ENCODE measurements at regions not wholly inside any gene's neighbourhood (a gene's known extent, or its start where the extent isn't known, plus 50 kb on each side); places are given as distances from the start of the nearest gene placed in this dataset.

DNA sequence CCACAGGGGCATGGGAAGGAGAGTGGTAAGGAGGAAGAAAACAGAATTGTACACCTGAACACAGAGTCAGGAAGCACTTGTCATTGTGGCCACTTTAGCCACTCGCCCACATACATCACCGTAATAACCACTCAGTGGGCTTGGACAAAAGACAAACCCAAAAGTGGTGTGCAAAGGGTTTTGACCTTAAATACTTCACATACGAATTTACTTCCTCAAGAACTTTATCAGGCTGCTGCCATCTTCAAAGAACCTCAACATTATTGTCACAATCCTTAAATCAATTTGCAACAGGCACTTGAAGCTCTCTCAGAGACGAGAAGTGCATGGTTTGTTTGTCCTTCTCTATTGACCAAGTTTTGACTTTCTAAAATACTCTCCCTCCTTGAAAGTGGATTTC lies 187.3 kb upstream of the EGLN3 start:
- no peak for DNase-seq (ENCODE audit: low read depth in 2 of 3, low spot score in 2 of 3)

- DNase-seq (ENCODE audit: low read depth in 2 of 3, low spot score in 2 of 3) = no peak
These were observed 186.3 kb upstream of the EGLN3 start for GRCh38 chr14:34137001-34137745.

DNA sequence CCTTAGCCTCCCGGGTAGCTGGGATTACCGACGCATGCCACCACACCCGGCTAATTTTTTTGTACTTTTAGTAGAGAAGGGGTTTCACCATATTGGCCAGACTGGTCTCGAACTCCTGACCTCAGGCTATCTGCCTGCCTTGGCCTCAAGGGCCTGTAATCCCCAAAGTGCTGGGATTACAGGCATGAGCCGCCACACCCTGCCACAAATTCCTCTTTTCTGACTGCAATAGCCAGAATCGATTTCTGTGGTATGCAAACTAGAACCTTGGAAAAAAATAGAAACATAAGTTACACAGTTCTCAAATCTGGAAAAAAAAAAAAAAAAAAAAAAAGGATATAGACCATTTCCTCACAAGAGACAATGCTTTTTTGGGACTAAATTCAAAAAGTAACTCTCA lies 184.6 kb upstream of the EGLN3 start:
- no peak for DNase-seq (ENCODE audit: low read depth in 2 of 3, low spot score in 2 of 3)

GRCh38 chr14:34134484-34134883 lies 183.6 kb upstream of the EGLN3 start:
- no peak for DNase-seq (ENCODE audit: low read depth in 2 of 3, low spot score in 2 of 3)

- no peak for DNase-seq (ENCODE audit: low read depth in 2 of 3, low spot score in 2 of 3)
These were observed 179.2 kb upstream of the EGLN3 start for GRCh38 chr14:34129927-34130552.

- no peak for DNase-seq (ENCODE audit: low read depth in 2 of 3, low spot score in 2 of 3)
These were observed 177.8 kb upstream of the EGLN3 start for GRCh38 chr14:34128665-34129064.

DNA sequence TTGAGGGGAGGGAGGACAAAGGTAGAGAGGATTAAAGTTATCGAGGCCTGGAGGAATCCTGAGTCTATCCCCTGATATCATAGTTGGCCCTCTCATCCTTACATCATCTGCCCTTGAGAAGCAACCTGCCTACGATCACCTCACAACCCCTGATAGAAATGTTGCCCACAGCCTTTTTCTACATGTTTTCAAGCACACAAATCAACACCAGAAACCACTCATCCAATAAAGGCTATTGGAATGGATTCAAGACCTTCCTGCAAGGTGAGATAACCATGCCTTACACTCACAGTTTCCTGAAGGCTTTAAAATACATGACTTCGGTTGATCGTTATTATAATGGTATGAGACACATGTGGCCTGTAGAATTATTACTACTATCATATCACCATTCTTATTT lies 175.7 kb upstream of the EGLN3 start:
- DNase-seq (ENCODE audit: low read depth in 2 of 3, low spot score in 2 of 3) = no peak

GRCh38 chr14:34124585-34124984 lies 173.7 kb upstream of the EGLN3 start:
- DNase-seq (ENCODE audit: low read depth in 2 of 3, low spot score in 2 of 3) = no peak

DNA sequence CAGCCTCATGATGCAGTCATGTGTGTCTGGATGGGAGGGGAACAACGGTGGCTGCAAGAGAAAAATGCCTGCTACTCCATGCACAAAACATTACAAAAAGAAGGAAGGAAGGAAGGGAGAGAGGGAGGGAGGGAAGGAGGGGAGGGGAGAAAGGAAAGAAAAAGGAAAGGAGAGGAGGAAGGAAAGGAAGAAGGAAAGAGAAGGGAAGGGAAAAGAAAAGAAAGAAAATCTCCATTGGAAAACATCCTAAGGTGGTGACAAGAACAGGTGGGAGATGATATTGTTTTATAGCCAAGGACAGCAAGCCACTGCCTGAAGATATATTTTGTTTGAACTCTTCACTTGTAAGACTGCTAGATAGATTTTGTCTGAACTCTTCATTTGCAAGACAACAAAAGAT lies 171.8 kb upstream of the EGLN3 start:
- no peak for DNase-seq (ENCODE audit: low read depth in 2 of 3, low spot score in 2 of 3)

GRCh38 chr14:34122081-34122480 lies 171.2 kb upstream of the EGLN3 start:
- DNase-seq (ENCODE audit: low read depth in 2 of 3, low spot score in 2 of 3) = no peak

GRCh38 chr14:34120185-34120977 lies 169.5 kb upstream of the EGLN3 start:
- no peak for DNase-seq (ENCODE audit: low read depth in 2 of 3, low spot score in 2 of 3)

DNA sequence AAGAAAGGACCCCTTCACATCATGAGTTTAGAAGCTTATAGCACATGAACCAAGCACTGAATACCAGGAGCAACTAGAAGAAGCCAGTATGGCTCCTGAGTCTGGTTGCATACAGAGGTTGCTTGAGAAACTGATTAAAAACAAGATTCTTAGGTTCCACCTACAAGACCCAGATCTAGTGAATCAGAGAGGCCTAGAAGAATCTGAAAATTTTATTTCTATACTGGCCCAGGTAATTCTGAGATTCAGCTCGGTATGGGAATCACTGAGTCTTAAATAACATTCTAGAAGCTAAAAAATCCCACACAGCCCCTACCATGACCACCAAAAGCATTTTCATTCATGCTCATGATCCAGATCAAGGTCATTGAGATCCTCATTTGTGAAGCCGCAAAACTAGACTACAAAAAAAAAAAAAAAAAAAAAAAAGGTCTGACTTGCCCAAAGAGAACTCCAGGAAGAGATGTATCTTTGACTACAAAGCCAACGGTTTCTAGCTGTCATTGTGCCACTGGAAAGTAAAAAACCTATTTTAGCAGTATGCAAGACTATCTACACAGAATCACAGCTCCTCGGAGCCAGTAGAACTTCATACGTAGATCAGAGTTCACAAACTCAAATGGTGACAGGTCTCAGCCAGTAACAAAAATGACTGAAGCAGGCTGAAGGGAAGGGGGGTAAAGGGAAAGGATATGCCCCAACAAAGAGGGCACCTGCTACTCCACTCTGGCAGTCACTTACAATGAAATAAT lies 168.4 kb upstream of the EGLN3 start:
- DNase-seq (ENCODE audit: low read depth in 2 of 3, low spot score in 2 of 3) = no peak

DNA sequence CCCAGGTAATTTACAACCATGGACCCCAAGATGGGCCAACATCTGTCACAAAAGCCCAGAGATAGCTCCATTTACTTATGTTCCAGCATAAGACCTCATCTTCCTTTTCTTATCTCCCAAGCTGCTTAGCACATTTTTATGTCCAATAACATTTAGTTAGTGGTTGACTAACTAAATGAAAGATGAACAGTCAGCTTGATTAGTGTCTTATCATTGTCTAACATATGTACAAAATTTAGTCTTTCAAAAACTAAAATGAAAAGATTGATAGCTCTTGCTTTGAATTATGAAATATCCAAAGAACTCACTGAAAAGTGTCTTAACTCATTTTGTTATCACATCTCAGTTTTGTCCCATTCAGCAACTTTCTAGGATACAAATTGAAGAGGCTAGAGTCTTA lies 163.1 kb upstream of the EGLN3 start:
- no peak for DNase-seq (ENCODE audit: low read depth in 2 of 3, low spot score in 2 of 3)

DNA sequence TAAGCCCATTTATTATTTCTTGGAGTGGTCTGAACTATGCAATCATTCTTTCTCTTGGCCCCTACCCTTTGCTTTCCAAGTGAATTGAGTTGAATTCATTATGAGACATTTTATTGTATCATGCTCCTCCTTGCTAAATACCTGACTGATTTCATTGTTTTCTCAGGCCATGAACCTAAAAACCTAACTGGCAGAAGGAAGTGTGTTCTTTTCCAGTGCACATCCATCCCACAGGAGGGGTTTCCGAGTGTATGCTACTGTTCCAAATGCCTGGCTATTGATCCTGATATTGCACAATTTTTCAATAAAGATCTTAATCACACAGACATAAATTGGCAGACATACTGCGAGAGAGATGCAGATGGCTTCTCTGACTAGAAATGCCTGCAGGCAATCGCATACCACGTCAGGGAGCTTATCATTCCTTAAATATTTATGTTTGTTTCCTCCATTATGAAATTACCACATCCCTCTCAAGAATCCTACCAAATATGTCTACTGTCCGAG lies 162.2 kb upstream of the EGLN3 start:
- no peak for DNase-seq (ENCODE audit: low read depth in 2 of 3, low spot score in 2 of 3)

GRCh38 chr14:34111953-34112352 lies 161.1 kb upstream of the EGLN3 start:
- no peak for DNase-seq (ENCODE audit: low read depth in 2 of 3, low spot score in 2 of 3)

DNA sequence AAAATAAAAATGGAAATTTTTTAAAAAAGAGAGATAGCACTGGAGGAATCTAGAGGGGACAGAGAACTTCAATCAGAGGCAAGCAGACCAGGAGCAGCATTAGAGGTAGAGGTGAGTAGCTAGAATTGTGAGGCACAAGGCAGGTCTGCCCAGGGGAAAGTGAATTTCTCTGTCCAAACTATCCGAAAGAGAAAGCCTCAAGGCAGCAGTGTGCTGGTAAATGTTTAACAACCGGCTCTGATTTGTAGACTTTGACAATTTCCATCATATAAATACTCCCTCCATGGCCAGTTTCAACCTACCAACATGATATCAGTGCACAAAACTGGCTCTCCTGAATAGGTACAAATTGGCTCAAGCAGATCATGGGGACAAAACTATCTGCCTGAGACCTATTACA lies 160.6 kb upstream of the EGLN3 start:
- DNase-seq (ENCODE audit: low read depth in 2 of 3, low spot score in 2 of 3) = no peak

DNA sequence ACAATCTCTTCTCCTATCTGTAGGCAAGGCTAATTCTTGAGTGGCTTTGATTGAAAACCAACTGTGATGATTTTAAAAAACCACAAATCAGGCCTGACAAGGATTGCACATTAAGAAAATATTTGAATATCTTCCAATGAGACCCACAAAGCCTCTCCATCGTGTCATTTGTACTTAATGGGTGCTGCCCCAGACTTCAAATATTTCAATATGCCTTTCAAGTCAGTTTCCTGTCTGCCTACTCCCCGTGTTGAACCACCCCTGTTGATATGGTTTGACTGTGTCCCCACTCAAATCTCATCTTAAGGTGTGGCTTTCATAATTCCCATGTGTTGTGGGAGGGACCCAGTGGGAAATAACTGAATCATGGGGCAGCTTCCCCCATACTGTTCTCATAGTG lies 159.7 kb upstream of the EGLN3 start:
- DNase-seq (ENCODE audit: low read depth in 2 of 3, low spot score in 2 of 3) = no peak

- DNase-seq (ENCODE audit: low read depth in 2 of 3, low spot score in 2 of 3) = no peak
These were observed 156.6 kb upstream of the EGLN3 start for GRCh38 chr14:34107441-34107840.

GRCh38 chr14:34106310-34106709 lies 155.4 kb upstream of the EGLN3 start:
- DNase-seq (ENCODE audit: low read depth in 2 of 3, low spot score in 2 of 3) = no peak

DNA sequence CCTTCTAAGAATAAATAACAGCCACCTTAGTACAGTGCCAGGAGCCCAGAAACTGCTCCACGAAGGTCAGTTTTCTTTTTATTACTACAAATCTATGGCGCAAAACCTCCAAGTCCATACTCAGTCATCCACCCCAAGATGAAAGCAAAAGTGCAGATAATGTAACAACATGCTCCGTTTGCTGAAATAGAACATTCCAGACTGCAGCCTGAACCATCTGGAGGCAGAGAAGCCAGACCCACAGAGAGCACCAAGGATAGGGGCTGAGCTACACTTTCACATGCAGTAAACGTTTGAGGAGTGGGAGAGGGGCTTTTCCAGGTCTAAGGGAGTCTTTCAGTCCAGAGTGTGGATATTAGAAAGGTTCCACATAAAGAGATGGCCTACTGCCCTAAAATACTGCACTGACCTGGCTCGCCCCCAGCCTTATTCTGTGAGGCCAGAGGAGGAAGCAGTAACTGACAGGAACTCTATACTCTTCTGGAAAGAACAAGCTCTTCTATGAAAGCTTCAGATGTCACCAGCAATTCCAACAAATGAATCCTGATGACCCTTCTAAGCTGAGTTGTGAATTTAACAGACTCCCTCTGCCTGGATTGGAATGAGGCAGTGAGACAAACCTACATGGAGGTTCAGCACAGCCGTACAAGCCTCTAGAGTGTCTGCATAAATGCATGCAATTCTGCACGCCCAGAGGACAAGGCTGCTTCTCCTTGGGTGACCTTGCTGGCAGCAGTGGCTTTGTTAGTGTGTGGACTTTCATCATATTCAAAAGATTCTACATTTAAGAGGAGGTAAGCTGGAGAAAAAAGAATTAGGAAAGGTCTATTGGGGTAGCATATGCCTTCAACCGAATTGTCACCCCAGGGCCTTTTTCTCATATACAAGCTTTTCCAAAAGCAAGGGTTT lies 153.9 kb upstream of the EGLN3 start:
- DNase-seq (ENCODE audit: low read depth in 2 of 3, low spot score in 2 of 3) = no peak
